NCI-H510A treated with DMSO at 0.1 percent for 48 hours (cell line): ENCODE measurements at regions not wholly inside any gene's neighbourhood (a gene's known extent, or its start where the extent isn't known, plus 50 kb on each side); places are given as distances from the start of the nearest gene placed in this dataset.
"Not testable (repeated sequence)": the region's sequence is repeated elsewhere in the genome, so short reads cannot be mapped to it uniquely, and the experiment has no call there.

ENCODE experiments used
- DNase-seq: peaks from one replicate; lab custom pipeline; 2025; lab: John Stamatoyannopoulos, UW

- DNase-seq, result no peak
Measured at GRCh38 chr15:77839970-77840905, 207.5 kb upstream of the LINGO1 start.

DNA sequence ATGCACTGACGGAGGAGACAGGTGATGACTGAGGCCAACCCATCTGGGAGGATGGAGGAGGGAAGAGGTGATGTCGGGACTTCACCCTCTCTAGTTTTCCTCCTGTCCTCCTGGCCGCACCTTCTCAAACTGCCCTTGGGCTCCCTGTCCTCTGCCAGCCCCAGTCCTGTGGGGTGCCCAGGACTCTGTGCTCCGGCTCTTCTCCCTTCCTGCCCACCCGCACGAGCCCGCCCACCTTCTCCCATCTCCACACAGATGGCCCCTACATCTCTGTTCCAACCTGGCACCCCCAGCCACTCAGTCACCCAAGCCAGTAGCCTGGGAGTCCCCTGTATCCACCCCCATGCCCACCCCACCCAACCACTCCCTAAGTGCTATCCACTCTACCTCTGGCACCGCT is 206.7 kb upstream of the LINGO1 start:
- no peak for DNase-seq

DNA sequence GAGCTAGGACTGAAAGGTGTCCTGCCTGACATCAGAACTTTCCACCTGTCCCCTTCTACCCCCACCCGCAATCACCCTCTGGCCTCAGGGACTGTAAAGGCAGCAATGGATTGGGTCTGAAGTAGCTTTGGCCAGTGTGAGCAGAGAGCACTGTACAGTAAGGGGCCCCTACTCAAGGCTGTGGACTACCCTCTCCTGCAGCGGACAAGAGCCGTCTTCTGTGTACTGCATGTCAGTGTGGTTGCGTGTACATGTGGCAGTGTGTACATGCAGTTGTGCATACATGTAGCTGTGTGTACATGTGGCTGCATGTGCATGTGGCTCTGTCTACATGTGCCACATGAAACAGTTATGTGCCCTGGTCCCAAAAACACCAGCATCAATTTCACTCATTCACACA is 205.9 kb upstream of the LINGO1 start:
- no peak for DNase-seq

DNA sequence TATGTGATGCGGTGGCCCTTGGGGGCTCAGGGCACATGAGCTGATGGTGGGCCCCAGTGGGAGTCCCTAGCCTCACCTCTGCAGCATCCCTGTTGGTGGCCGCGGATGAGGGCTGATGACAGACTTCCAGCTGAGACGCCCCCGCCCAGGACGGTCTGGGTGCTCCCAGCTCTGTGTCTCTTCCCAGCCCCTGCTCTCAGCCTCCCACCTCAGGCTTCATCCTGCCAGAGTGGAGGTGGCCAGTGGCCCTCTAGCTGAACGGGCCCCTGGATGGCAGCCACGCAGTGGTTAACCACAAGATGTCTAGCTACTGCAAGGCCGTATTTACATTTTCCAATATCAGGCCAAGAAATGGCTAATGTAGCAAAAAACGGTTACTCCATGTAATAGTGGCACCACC is 205.3 kb upstream of the LINGO1 start:
- no peak for DNase-seq

GRCh38 chr15:77837649-77838025 is 204.9 kb upstream of the LINGO1 start:
- no peak for DNase-seq

DNA sequence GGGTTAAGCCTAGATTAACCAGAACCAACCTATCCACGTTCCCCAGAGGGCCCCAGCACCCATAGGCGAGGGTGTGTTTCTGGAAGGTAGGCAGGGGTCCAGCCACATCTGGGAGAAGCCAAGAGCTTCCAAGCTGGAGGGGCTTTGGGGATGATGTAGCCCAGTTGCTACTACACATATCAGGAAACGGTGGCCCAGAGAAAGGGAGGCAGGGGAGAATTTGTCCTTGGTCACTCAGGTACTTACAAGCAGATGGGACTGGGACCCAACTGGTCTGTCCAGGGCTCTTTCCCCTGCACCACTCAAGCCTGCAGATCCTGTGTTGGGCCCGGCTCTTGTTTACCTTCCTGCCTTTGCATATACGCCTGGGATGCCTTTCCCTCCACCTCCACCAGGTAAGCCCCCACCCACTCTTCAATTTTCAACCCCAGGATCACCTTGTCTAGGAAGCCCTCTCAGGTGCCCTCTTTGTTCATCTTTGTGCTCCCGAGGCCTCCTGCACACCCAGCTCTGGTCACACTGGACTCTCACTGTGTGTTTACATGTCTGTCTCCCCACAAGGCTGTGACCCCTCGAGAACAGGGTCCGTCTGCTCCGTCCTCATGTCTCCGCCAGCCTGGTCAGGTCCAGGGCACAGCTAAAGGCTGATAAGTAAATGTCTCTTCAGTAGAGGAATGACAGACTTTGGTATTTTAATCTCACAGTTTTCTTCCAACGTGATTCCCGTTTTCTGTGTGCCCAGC is 204.4 kb upstream of the LINGO1 start:
- no peak for DNase-seq

DNA sequence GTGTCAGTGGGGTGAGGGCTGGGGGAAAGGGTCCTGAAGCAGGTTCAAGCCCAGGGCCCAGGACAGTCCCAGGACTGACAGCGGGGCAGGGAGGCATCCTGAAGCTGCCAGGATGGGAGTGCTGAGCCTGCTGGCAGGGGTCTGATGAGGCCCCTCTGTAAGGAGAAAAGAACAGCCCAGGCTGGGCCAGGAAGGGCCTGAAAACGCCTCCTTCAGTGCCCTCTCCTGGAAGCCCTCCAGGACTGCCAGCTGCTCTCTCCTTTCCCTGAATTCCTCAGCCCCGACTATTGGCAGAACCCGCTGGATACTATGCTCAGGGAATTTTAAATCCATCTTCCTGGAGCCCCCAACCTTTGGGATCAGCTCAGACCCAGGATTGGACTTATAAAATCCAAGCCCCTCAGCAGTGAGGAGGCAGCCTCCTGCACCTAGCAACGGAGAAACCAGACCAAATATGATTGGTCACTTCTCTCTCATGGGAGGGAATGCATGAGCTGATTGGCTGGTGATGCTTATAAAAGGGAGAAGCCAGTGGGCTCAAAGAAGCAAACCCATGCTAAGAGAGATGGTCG is 203.5 kb upstream of the LINGO1 start:
- no peak for DNase-seq

DNA sequence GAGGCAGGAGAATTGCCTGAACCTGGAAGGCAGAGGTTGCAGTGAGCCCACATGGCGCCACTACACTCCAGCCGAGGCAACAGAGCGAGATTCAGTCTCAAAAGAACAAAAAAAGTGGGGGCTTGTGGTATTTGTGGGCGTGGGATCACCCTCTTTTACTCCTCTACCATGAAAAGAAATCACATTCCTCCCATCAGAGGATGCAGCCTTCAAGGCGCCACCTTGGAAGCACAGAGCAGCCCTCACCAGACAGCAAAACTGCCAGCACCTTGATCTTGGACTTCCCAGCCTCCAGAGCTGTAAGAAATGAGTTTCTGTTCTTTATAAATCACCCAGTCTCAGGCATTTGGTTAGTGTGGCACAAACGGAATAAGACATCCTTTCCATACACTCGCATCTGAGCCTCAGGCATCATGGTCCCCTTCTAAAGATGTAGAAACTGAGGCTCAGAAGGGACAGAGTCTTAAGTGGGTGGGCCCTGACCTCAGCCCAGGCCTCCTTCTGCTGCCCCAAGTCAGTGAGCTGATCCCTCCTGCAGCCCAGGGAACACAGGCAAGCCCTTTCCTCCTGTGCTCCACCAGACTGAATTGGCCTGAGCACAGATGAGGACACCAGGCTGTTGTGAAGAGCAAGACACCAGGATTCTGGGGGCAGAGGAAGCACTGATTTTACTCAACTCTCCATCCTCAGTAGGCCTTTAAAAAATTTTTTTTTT is 201.7 kb upstream of the LINGO1 start:
- DNase-seq, result no peak

DNA sequence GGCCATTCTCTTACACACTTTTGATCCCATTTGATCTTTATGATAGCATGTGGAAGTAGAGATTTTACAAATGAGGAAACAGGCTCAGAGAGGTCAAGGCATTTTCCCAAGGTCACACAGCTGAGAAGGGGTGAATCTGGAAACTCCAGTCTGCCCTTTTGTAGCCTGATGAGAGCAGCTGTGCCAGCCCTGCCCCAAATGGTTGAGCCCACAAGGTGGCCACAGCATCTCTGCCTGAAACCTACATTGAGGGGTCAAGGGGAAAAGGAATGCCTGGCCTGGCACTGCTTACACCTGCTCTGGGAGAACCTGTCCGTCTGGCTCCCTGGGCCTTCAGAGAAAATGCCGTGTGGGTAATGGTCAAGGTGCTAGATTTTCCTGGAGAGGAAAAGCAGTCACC is 200.2 kb upstream of the LINGO1 start:
- DNase-seq, result no peak

- DNase-seq, result peak; percentile 3
Measured at GRCh38 chr15:77831986-77832385, 199.3 kb upstream of the LINGO1 start.

DNA sequence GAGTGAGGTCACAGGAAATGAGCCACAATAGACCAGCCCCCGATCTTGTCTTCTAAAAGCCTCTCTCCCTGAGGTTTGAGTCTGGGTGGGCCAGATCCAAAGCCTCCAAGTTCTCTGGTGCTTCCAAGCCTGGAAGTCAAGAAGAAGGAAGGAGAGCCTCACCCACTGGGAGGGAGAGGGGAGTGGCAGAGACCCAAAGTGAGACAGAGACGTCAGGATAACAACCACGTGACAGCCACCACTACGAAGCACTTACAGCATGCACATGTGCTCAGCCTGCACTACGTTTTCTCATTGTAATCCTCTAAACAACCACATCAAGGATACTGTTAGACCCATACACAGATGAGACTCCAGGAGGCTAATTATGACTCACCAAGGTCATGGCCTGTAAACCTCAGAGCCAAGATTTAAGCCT is 197.3 kb upstream of the LINGO1 start:
- no peak for DNase-seq

- not testable (repeated sequence) for DNase-seq
Measured at GRCh38 chr15:77829331-77829730, 196.6 kb upstream of the LINGO1 start.

GRCh38 chr15:77827860-77828259 is 195.1 kb upstream of the LINGO1 start:
- DNase-seq, result no peak

- DNase-seq, result no peak
Measured at GRCh38 chr15:77826006-77826695, 193.4 kb upstream of the LINGO1 start.

DNA sequence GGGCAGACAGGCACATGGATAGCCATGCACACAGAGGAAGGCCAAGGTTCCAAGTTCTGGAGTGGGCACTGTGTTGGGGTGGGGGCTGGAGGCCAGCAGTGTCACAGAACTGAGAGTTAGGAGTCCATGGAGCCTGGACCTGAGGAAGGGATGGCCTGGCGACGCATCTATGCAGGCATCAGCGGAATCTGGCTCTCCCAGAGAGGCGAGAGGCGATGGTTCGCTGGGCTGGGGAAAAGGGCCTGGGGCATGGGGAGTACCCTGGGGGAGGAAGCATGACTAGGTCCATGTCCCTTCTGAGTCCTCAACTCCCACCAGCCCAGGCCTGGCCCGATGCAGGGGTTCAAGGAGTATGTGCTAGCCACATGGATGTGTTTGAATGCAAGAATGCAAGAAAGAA is 192.8 kb upstream of the LINGO1 start:
- DNase-seq, result no peak

DNA sequence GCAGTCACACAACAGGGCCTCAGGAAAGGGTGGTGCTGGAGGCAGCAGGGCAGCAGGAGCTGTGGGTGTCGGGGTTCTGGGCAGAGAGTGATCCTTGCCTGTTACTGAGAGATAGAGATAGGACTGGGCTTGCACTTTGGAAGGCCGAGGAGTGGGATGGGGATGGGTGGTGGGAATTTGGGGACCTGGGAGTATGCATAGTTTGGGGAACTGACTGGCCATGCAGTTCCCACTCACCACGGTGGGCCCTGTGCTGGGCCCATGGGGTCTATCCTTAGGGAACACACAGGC is 192.5 kb upstream of the LINGO1 start:
- DNase-seq, result no peak

DNA sequence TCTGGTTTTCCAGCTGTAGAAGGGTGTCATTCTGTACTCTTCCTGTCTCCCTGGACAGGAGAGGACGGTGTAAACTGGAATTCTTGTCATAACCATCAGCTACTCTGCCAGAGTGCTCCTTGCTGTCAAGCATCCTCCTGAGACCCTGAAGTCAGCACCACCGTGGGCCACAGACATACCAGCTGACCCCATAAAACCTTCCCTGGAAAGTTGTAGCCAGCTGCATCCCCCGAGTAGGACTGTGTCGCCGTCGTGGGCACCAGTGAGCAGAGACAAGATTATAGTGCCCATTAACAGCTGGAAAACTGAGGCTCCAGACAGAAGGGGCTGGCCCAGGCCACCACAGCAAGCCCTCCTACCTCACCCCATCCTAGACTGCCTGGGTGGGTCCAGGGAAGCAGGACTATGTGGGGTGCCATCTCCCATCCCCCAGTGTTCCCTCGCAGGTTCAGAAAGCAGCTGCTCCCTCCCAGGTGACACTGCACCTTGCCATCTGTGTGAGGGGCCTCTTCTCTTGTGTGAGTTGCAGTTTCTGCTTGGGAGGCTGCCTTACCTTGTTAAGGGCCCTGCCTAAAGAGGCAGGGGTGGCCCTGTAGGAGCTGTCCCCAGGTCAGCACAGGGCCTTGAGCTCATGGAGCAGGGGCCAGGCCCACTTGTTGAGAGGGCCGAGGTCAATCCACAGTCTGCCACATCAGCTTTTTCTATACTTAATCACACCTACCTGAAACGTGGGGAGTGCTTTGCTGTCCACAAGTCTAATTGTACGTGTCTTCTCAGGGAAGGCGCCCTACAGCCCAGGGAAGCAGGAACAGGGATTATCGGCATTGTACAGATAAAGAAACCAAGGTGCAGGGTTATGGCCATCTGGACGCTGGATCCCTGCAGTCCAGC is 191.9 kb upstream of the LINGO1 start:
- DNase-seq, result no peak

DNA sequence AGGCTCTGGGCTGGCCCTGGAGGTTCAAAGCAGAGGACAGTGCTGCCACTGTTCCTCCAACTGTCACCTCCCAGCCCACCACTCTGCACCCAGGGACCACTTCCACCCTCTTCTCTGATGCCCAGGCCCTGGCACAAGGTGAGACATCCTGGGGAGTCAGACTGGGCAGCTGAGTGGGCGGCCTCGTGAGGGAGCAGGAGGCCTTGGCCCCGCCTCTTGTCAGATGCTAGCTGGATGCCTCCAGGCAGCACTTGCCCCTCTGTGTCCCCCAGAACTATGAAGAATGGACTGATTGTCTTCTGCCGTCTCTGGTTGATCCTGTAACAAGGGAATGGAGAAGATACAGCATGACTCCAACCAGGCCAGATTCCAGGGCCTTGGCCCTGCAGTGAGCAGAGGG is 191.0 kb upstream of the LINGO1 start:
- DNase-seq, result no peak

GRCh38 chr15:77822631-77823230 is 190.0 kb upstream of the LINGO1 start:
- no peak for DNase-seq

DNA sequence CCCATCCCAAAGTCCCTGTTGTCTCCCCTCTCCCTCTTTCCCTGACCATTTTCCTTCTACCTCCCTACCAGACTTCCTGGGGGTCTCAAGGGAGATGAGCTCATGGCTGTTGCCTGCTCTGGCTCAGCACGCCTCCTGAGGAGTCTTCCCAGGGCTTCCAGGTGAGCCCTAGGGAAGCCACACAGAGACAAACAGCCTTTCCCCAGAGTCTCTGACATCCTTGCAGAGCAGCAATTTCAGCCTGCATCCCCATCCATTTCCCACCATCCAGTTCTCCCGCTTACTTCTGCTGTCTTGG is 189.2 kb upstream of the LINGO1 start:
- DNase-seq, result no peak
